Right forelimb (tissue), 1 donor: ENCODE measurements at regions not wholly inside any gene's neighbourhood (a gene's known extent, or its start where the extent isn't known, plus 50 kb on each side); places are given as distances from the start of the nearest gene placed in this dataset.

Source experiments
- DNase-seq: peaks from one replicate; pipeline ENCODE4 v3.0.0-alpha.2; 2018

DNA sequence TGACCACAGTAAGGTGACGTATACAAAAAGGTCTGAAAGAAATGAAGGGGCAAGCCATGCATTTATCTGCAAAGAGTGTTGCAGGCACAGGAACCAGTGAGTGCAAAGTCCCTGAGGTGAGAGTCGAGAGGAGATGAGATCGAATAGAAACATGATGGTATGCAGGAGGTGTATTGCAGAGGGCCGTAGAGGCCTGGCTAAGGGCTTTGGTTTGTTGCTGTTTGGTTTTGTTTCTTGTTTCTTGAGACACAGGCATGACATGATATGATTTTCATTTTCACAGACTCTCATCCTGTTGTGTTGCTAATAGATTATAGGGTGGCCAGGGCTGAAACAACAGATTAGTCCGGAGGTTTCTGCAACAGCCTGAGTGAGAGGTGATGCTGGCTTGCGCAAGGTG is 80.4 kb downstream of the HSPH1 start:
- DNase-seq: no peak

GRCh38 chr13:31074756-31075155 is 86.9 kb downstream of the HSPH1 start:
- no peak for DNase-seq

- no peak for DNase-seq
These were observed 87.6 kb downstream of the HSPH1 start for GRCh38 chr13:31073859-31074718.

GRCh38 chr13:31072041-31072440 is 89.7 kb downstream of the HSPH1 start:
- no peak for DNase-seq

DNA sequence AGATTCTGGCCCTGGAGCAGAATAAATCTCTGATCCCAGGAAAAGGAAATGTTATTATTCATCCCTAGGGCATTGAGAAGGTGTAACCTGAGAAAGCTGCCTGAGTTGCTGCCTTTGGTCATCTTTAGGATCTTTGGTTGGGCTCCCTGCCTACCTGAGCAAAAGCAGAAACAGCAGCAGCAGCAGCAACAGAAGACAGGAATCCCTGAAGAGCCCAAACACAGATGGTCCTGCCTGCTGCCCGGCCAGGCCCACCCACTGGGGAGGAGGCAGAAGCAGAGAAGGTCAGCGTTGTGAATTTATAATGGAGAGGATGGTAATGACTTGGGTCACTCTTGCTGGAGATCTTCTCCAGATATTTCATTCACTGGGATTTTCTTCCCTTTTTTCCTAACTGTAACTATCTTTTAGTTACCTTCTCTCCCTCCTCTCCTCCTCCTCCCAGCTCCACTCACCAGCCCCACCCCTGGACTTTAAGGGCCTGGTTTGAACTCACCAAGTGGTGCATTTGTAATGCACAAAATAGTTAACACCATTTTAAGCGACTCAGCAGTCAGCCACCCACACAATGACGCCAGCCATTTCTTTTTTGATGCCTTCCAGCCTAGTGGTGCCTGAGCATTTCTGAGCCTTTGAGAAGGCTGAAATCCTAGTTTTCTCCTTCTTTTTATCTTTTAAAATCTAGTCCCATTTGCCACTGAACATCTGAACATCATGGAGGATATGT is 91.7 kb downstream of the HSPH1 start:
- DNase-seq: no peak

DNA sequence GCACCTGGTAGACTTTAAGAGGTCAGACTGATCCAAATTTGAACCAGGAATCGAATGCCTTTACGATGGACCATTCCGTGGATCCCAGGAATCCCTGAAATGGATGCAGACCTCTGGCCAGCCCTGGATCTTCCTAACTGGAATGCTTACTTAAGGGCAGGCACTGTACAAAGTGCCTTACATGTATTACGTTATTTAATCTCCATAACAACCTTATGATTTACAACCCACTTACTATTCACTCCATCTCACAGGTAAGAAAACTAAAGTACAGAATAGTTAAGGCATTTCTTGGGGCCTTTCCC is 93.6 kb downstream of the HSPH1 start:
- DNase-seq: no peak

DNA sequence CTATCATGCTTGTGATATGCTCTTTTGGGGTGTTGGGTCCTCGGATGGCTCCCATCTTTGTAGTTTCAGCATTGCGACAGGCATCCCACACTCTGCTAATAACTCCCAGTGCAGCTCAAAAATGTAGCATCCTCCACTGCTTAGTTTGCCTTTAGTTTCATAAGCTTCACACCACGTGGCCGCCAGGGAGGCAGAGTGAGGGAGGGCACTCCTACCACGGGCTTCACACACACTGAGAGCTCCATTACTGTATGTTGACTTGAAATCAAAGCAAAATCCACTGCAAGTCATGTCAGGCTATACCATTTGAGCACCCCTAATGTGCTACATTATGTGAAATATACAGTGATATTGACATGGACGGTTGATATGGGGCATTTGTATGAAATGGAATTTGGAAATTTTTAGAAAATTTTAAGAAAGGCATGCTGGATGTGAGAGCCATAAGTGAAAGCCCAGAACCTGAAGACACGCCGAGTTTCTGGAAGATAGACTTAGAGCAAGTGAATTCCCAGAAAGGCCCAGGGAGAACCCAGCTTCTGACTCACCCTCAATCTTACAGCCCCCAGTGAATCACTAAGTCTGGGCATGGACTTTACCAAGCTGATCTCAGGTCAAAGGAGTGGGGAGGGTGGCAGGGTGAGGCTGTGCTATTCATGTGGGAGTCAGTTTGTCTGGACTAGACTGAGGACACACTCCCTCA is 94.1 kb downstream of the HSPH1 start:
- DNase-seq: no peak

GRCh38 chr13:31064636-31065035 is 97.1 kb downstream of the HSPH1 start:
- no peak for DNase-seq

GRCh38 chr13:31063772-31064171 is 97.9 kb downstream of the HSPH1 start:
- DNase-seq: no peak

DNA sequence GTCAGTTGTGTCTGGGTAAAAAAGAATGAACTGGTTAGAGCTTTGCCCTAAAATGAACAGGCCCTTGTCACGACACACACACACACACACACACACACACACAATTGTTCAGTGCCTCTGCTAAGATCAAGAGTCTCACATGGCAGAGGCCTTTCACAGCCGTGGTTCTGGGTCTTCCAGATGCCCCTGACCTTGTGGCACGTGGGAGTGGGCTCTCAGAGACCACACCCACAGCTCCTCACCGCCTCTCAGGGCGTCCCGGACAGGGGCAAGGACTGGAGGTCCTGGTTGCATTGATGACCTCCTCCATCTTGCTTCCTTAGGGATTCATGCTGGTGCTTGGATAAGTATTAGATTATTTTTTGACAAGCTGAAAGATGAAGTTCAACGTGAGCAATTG is 101.0 kb downstream of the HSPH1 start:
- DNase-seq: no peak

DNA sequence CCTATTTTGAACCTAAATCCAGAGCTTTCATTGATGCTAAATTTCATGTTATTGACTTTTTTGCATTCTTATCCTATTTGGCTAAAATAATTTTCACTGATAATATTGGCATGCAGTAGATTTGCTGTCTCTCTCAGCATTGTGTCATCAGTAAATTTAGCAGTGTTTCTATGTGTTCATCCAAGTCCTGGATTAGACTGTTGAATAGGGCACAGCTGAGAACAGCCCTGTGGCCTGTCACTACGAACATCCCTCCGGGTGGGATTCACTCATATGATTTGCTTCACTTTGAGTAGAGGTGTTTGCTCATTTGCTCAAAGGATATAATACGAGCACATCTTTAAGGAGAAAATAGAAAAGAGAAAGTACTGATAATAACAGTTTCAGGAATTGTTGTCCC is 101.5 kb downstream of the HSPH1 start:
- no peak for DNase-seq

- no peak for DNase-seq
These were observed 104.2 kb downstream of the HSPH1 start for GRCh38 chr13:31057403-31058033.

- no peak for DNase-seq
These were observed 104.9 kb downstream of the HSPH1 start for GRCh38 chr13:31056644-31057271.

- no peak for DNase-seq
These were observed 106.1 kb downstream of the HSPH1 start for GRCh38 chr13:31055589-31055988.

DNA sequence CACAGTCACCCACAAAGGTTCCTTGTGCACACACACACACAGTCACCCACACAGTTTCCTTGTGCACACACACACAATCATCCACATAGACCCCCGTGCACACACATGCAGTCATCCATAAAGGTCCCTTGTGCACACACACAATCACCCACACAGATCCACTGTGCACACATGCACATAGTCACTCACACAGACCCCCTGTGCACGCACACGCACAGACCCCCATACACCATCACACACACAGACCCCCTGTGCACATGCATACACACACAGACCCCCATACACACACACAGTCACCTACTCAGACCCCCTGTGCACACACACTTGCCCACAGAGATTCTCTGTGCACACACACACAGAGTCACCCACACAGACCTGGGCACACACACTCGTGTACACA is 107.1 kb downstream of the HSPH1 start:
- DNase-seq: no peak

GRCh38 chr13:31053896-31054295 is 107.8 kb downstream of the HSPH1 start:
- DNase-seq: no peak

GRCh38 chr13:31053091-31053490 is 108.6 kb downstream of the HSPH1 start:
- no peak for DNase-seq

DNA sequence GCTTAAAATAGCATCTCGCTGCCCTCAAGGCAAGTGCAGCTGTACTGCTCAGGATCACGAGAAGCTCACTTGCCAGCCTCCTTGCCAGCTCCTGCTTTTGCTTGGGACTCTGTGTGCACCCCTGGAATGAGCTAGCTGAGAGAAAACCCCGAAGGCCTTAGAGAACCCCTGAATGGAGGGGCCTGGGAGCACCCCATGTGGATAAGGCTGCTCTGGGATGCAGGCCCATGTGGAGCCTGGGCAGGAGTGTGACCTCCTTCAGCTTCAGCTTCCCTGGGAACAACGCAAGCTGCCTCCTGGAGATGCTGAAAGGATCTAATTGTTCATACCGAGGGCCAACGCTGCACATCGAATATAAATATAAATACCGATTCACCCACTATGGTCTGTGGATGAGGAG is 109.2 kb downstream of the HSPH1 start:
- no peak for DNase-seq

DNA sequence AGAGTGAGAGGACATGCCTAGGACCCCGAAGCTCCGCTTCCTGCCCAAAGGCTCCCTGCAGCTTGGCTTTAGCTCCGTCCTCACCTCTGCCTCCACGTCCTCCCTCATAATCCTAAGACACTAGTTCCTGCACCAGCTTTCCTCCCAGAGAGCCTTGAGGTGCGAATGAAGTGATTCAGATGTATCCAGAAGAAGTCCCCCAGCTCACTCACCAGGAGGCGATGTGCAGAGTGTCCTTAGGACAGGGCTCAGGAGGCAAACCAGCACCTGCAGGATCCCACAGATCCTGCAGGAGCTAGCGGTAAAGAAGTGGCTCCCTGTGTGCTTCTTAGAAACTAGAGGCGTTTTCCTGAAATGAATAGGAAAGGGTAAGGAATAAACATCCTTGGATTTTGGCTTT is 109.7 kb downstream of the HSPH1 start:
- DNase-seq: no peak

- DNase-seq: no peak
These were observed 111.0 kb downstream of the HSPH1 start for GRCh38 chr13:31050486-31051400.

DNA sequence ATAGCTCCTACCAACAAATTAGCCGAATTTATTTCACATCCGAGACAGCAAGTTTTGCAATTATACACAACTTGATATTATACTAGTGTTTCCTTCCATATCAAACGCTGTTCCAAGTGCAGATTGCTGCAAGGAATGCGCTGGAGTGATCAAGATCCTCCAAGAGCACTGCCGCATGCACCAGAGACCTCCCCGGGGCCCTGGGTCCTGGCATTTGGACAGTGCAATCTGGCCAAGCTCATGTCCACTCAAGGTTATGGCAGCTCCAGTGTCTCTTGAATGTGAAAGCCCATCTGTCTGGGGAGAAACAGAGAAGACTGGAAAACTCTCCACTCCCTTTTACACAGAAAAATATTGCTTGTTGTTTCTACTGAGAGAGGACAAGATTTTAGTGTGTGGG is 111.9 kb downstream of the HSPH1 start:
- DNase-seq: no peak

DNA sequence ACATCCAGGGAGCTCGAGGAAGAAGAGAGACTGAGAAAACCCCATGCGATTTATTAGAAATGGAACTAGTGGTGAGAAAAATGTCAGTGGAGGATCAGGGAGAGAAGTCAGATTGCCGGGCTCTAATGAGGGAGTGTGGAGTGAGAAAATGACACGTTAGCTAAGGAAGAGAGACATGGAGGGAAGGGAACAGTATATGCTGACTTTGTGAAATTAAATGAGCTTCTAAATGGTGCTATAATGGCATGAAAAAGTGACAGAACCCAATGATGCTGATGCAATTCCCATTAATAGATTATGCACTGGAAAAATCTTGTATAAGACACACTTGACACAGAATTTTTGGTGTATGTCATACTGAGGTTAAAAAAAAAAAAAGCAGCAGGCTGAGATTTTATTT is 112.6 kb downstream of the HSPH1 start:
- DNase-seq: no peak
